ENCODE measurements at regions not wholly inside any gene's neighbourhood (a gene's known extent, or its start where the extent isn't known, plus 50 kb on each side); places are given as distances from the start of the nearest gene placed in this dataset.

DNA sequence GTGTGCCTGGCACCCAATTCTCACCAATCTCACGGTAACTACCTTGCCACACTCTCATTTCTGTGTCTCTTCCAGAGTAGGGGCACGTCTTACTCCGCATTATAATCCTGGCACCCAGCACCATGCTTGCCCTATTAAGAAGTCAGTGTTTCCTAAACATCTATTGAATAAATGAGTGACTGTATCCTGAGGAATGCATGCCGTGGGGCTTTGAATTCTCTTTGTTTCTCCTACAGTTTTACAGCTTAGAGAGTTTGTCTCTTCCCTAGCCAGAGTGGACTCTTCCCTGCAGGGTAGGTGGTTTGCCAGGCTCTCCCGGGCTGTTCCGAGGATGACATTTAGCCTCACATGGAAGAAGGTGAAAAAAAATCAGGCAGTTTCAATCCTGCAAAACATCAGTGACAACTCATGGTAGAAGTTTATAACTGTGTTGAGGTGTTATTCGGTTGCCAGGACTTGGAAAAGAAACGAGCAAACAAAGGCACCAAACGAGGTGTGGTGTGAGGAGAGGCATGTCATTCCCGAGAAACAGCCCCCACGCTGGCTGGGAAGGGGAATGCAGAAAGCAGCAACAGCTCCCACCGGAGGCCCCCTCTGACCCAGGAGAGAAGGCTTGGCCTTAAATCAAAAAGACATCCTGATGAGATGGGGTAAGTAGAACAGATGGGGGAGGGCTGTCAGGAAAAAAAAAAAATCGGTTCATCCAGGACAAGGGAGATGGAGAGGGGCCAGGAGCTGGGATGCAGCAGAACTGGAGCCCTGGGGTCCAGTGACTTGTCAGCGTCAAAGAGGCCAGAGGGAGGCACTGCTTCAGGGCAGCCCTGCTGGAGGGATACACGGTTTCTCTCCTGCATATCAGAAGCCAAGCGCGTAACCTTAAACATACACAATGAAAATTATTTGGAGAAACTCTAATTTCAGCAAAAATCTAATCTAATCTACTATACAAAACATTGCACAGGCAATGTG is 168.4 kb upstream of the ARRDC4 start:
- Histone ChIP-seq H3K4me3 (no peak overlapping the region), H3K27ac (no peak overlapping the region), H3K4me1 (ENCODE audit: low read depth) (no peaks in the 10 kb centered on the region), H3K9me3 (ENCODE audit: low read depth) (no peaks in the 10 kb centered on the region), H3K36me3 (no peaks in the 10 kb centered on the region), H3K27me3 (no peaks in the 10 kb centered on the region)
- TF ChIP-seq, protein P1, sequence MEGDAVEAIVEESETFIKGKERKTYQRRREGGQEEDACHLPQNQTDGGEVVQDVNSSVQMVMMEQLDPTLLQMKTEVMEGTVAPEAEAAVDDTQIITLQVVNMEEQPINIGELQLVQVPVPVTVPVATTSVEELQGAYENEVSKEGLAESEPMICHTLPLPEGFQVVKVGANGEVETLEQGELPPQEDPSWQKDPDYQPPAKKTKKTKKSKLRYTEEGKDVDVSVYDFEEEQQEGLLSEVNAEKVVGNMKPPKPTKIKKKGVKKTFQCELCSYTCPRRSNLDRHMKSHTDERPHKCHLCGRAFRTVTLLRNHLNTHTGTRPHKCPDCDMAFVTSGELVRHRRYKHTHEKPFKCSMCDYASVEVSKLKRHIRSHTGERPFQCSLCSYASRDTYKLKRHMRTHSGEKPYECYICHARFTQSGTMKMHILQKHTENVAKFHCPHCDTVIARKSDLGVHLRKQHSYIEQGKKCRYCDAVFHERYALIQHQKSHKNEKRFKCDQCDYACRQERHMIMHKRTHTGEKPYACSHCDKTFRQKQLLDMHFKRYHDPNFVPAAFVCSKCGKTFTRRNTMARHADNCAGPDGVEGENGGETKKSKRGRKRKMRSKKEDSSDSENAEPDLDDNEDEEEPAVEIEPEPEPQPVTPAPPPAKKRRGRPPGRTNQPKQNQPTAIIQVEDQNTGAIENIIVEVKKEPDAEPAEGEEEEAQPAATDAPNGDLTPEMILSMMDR (IDR thresholded peaks at IDR 0.05; ENCODE audit: low read depth, low read length) = no peak
- no peak for DNase-seq (ENCODE audit: low read depth in 1 of 2, low spot score in 1 of 2)

DNA sequence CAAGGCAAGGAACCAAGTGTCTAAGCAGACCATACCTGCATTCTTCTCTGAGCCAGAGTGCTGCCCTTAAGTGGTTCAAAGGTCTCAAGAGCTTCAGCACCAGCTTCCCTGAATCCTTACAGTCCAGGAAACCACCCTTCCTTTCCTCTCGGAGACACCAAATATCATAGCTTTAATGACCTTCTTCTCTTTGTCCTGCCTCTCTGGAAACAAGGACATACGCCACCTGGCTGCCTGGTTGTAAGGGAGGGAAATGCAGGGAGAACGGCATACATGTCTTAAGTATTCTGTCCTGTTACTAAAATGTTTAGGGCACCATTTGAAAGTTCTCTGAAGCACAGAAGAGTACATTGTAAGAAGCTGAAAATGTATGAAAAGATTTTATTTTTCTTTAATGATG is 155.6 kb upstream of the ARRDC4 start:
- H3K4me1 ChIP-seq (ENCODE audit: low read depth) = no peaks in the 10 kb centered on the region
- no peak for DNase-seq (ENCODE audit: low read depth in 1 of 2, low spot score in 1 of 2)
- TF ChIP-seq, protein P1 (IDR thresholded peaks at IDR 0.05; ENCODE audit: low read depth, low read length) = no peak
- H3K27me3 ChIP-seq = no peaks in the 10 kb centered on the region
- no peaks in the 10 kb centered on the region for H3K9me3 ChIP-seq (ENCODE audit: low read depth)
- H3K4me3 ChIP-seq = no peak overlapping the region
- no peaks in the 10 kb centered on the region for H3K36me3 ChIP-seq
- no peak overlapping the region for H3K27ac ChIP-seq

DNA sequence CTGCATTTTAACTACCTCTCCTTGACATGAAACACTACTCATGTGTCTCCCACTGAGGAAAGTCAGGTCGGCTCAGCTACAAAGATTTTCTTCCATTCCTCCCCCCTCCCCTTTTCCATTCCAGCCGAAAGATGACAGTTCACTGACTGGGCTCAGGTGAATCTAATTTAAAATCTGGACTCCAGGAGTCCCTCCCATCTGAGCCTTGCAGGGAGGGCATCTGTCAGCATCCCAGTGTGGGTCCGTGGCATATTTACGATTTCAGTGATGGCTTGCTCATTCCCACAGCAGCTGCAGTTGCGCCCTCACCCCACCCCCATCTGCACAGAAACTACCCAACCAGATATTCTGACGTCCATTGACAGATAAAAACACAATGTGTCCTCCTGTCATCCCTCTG is 153.7 kb upstream of the ARRDC4 start:
- no peak for DNase-seq (ENCODE audit: low read depth in 1 of 2, low spot score in 1 of 2)
- Histone ChIP-seq H3K4me1 (ENCODE audit: low read depth) (no peaks in the 10 kb centered on the region), H3K4me3 (no peak overlapping the region), H3K27ac (no peak overlapping the region), H3K36me3 (no peaks in the 10 kb centered on the region), H3K9me3 (ENCODE audit: low read depth) (no peaks in the 10 kb centered on the region), H3K27me3 (no peaks in the 10 kb centered on the region)
- TF ChIP-seq, protein P1 (IDR thresholded peaks at IDR 0.05; ENCODE audit: low read depth, low read length) = no peak

DNA sequence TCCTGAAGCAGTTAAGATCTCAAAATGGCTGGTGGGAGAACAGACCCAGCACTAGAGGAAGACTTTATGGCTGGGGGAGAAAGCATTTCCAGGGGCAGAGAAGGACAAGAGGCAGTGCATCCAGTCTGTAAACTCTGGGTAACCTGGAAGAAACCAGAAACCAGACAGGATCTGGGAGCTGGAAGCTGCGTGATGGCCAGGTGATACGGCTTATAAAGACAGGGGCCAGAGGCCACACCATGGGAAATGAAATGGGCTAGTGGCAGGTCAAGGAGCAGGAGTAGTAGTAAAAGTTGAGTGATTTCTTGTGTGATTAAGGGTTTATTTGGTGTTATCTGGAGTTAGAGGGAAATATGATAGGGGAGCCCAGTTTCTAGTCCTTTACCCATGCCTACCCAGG is 144.7 kb upstream of the ARRDC4 start:
- TF ChIP-seq, protein P1 (IDR thresholded peaks at IDR 0.05; ENCODE audit: low read depth, low read length) = no peak
- Histone ChIP-seq H3K27me3 (no peaks in the 10 kb centered on the region), H3K9me3 (ENCODE audit: low read depth) (no peaks in the 10 kb centered on the region), H3K4me3 (no peak overlapping the region), H3K27ac (no peak overlapping the region), H3K36me3 (no peaks in the 10 kb centered on the region), H3K4me1 (ENCODE audit: low read depth) (no peaks in the 10 kb centered on the region)
- no peak for DNase-seq (ENCODE audit: low read depth in 1 of 2, low spot score in 1 of 2)

DNA sequence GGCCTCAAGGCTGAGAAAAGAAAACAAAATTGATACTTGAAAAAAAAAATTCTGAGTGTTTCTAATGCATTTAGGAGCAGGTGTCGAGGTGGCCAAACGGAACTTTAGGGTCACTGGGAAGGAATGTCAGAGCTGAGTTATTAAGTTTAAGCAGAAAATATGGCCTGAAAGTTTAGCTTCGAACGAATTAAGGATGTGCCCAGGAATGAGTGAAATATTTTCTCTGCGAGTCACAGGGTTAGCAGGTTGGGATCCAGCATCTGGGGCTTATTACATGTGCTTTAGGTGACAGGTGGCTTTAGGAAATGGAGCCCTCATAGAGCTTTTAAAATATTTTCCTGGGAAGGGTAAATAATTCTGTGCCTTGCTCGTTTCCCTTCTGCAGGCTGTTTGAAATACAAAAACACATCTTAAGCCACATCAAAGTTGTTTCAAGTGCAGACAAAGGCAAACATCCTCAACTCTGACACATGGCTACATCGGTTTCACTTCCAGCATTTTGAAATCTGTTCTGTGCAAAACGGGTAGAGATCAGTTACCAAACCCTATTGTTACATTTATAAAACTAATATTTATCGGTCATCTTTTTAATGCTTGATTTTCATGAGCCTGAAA is 143.1 kb upstream of the ARRDC4 start:
- Histone ChIP-seq H3K36me3 (no peaks in the 10 kb centered on the region), H3K4me3 (no peak overlapping the region), H3K9me3 (ENCODE audit: low read depth) (no peaks in the 10 kb centered on the region), H3K27ac (no peak overlapping the region), H3K27me3 (no peaks in the 10 kb centered on the region), H3K4me1 (ENCODE audit: low read depth) (no peaks in the 10 kb centered on the region)
- DNase-seq (ENCODE audit: low read depth in 1 of 2, low spot score in 1 of 2) = no peak
- TF ChIP-seq, protein P1 (IDR thresholded peaks at IDR 0.05; ENCODE audit: low read depth, low read length) = no peak
